NCI-H69 (cell line): ENCODE measurements at regions not wholly inside any gene's neighbourhood (a gene's known extent, or its start where the extent isn't known, plus 50 kb on each side); places are given as distances from the start of the nearest gene placed in this dataset.
"Not testable (repeated sequence)": the region's sequence is repeated elsewhere in the genome, so short reads cannot be mapped to it uniquely, and the experiment has no call there.

Source experiments
- DNase-seq: peaks from one replicate; lab custom pipeline; 2025; lab: John Stamatoyannopoulos, UW

- no peak for DNase-seq
Measured at GRCh38 chr9:38255599-38255998, 136.9 kb upstream of the ALDH1B1 start.

DNA sequence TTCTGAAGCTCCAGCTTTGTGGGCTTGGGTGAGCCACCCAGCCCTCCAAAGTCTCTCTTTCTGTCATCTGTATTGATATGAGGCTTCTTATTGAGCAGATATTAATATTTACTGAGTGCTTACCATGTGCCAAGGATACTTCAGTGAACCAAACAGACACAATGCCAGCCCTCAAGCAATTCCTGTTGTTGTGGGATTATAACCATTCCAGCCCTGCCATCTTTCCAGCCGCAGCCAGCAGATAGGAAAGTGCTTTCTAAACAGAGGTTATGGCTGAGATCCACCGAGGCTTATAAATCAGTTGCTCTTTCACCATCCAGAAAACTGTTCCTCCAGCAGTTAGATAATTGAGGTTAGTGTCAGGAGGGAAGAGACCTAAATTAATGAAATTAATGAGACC, 137.7 kb upstream of the ALDH1B1 start:
- DNase-seq = no peak

DNA sequence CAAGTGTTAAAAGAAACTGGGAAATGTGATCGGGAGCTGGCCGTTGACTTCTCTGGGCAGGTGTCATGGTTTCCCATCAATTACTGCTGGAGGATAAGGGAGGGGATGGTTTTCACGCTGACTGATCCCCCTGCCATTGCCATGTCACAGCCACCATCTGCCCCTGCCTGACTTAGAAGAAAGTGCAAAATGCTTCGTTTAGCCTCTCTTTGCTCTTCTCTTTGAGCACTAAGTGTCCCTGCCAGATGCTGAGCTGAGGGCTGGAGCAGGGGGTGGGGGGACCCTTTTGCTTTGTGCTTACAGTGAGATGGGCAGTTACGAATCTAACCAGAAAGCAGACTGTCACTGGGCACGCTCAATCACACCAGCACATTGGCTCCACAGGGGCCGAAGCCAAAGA, 138.4 kb upstream of the ALDH1B1 start:
- DNase-seq = peak; percentile 30

GRCh38 chr9:38253200-38253599, 139.3 kb upstream of the ALDH1B1 start:
- DNase-seq = no peak

DNA sequence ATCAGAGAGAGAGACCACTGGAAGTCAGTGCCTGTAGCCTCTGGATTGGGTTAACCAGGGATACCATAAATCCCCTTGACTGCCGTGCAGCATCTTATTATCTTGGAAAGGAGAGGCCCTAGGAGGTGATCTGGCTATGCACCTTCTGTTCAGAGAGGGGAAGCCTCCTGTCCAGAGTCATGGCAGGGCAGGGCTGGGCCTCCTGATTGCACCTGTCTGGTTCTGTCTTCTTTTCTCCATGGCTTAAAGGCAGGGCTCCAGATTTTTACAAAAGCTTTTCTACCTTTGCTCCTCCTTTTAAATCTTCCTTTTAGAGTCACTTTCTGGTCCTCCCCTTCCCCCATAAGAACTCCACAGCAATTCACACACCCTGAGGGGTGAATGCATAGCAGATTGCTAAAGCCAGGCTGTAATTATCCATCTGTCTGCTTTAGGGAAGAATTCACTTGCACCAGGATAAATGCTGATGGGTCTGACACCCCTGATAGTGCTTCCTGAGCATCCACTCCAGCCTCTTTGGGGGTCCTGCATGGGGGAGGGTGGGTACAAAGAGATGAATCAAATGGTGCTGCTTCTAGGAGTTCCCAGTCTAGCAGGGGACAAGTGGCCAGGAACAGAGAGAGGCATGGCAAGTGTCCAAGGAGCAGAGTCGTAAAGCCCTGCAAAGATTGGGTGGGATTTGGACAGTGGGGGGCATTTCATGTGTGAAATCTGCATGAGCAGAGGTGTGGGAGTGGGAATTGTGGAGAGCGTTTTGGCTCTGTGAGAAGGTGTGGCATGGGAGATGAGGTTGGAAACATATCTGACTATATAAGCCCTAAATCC, 141.3 kb upstream of the ALDH1B1 start:
- DNase-seq = peak; percentile 98

- DNase-seq = no peak
Measured at GRCh38 chr9:38250279-38251035, 142.0 kb upstream of the ALDH1B1 start.

DNA sequence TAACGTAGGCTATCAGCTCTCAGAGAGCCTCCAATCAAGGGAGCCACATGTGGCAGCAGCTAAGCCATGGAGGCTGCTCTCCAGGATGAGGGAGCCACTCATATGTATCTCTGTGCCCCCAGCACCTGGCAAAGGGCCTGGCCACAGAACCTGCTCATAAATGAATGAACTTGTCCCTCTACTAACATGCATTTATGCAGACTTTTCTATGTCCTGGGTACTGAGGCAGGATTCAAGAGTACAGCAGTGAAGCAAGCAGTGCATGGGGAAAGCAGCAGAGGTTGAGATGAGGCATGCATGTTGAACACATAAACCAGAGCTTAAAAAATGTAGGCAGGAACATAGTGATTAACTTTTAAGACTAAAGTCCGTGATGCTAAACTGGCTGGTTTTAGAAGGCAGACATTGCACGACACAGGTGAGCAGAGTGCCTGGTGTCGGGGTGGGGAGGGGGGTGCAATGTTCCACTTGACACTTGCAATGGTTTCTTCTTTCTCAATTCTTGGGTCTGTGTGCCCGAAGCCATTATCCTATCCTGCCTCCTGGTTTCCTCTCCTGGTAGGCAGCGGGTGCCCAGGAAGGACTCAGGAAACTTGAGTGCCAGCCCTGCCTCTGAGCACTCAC, 142.8 kb upstream of the ALDH1B1 start:
- peak; percentile 29 for DNase-seq

GRCh38 chr9:38249049-38249448, 143.5 kb upstream of the ALDH1B1 start:
- no peak for DNase-seq

DNA sequence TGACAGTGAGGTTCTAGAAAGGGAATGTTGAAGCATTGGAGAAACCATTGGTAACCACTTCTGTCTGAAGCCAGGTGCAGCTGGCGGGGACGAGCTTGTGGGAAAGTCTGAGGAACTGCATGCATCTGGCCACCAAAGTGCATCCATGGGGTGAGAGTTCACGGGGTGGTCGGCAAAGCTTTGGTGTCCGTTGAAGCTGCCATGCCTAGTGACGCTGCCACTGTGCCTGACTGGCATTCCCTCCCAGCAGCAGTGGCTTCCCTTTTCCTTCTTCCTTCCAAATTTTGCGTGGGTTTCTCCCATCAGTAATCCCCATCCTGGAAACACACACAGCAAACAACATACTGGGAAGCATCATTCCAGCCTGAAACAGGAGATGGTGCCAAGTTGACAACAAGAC, 145.7 kb upstream of the ALDH1B1 start:
- no peak for DNase-seq

DNA sequence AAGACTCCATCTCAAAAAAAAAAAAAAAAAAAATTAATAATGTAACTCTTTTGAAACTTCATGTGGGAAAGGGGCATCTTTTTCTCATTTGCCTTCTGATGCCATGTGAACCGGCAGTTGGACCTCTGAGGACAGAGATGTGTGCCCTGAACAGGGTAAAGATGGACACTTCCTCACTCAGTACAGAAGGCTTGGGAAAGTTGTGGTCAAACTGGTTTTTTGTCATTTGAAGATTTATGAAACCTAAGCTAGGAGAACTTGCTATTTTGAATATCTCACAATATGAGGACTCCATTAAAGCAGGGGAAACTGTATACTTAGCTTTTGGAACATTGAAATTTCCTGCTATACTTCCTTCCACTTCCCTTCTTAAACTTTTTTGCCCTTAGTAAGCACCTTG, 147.5 kb upstream of the ALDH1B1 start:
- no peak for DNase-seq

DNA sequence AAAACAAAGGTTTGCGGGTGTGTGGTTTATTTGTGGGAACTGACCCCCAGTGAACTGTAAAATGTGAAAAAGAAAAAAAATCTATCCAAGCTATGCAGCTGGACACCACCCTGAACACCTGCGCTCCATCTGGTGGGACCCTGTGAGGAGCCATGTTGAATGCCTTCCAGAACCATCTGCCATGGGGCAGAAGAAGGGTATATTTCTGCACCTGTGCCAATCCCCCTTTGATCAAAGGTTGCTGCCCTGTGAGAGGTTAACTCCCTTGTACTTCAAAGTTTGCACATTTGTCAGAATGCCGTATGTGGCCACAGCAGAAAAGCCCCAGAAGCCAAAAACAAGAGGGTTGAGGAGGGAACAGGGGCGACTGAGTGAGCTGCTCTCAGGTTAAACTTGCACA, 148.5 kb upstream of the ALDH1B1 start:
- peak; percentile 52 for DNase-seq

GRCh38 chr9:38242151-38242550, 150.4 kb upstream of the ALDH1B1 start:
- DNase-seq = not testable (repeated sequence)

GRCh38 chr9:38240051-38240450, 152.5 kb upstream of the ALDH1B1 start:
- no peak for DNase-seq

DNA sequence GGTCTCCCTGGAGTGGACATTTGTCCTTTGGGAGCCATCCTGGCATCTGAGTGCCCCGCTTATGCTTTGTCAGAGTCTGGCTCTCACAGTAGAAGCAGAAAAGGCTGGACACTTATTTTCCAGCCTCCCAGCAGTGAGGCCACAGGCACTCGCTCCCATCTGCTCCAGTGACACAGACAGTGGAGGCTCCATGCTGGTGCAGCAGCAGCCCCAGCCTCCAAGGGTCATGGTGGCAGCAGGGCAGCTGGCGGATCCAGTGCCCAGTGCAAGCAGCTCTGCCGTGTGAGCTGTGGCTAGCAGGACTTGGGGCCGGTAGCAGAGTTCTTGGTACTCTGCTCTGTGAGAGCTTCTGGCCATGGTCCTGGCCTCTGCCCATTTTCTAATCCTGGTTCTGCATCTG, 157.3 kb upstream of the ALDH1B1 start:
- DNase-seq = peak; percentile 56

DNA sequence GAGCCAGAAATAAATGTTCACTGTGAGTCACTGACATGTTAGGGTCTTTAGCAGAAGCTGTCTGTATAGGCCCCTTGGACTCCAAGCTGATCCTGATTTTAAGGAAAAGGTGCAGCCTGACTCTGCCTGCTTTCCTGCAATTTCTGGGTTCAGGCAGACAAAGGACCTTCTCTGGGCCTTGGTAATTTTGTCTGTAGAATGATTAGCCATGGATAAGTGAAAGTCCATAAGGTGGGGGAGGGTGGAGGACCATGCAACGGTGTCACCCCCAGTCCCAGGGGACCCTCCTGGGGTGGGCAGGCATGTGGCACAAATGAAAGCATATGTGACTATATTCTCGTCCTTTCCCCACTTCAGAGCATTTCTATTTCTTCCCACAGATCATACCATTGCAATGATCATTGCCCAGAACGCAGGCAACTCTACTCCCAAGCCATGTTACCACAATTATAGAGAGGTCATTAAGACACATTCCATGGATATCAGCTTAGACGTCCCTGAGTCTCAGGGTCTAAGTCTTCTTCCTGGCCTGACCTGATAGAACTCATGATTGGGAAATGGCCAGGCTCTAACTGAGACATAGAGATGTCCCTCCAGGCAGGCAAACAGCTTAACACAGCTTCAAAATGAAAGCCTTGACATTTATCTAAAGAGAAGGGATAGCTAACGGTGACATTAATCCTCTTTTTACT, 157.9 kb upstream of the ALDH1B1 start:
- DNase-seq = no peak

DNA sequence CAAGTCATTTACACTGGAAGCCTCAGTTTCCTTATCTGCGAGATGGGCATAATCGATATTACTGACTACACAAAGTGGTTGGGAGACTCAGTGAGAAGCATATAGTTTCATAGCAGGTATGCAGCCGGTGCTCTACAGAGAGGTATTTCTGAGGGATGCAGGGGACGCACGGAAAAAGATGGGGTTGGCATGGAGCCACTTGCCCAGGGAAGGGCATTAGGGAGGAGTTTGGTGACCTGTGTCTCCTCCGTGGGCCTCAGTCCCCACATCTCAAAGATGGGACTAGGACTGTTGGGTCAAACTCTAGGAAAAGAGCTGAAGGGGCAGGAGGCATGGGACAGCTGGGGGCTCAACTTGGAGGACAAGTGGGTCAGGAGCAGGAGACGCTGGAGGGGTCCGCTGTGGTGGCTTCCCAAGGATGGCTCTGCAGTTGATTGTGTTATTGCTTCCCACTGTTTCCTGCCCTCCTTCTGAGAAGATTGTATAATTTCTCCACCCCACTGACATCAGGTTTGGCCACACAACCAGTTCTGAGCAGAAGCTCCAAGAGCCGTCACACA, 158.6 kb upstream of the ALDH1B1 start:
- no peak for DNase-seq

DNA sequence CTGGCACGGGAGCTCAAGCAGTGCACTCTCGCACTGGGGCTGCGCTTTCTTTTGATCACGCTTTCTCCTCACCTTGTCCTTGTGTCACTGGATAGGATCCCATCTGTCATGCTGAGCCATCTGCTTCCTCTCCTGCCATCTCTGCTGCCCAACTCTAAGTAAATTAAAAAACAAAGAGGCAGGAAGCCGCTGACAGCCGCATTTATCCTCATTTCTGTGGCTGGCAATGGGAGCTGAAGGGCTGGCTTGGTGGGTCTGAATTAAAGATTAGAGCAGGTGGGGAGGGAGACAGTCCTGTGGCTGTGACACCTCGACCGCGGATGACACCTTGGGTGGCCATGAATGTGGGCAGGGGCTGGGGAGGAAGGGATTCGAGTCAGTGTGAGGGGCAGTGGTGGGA, 159.2 kb upstream of the ALDH1B1 start:
- peak; percentile 93 for DNase-seq

- peak; percentile 68 for DNase-seq
Measured at GRCh38 chr9:38232895-38233294, 159.6 kb upstream of the ALDH1B1 start.

GRCh38 chr9:38229504-38230155, 160.6 kb upstream of the SHB start:
- DNase-seq = no peak

GRCh38 chr9:38229104-38229500, 160.1 kb upstream of the SHB start:
- DNase-seq = peak; percentile 50

GRCh38 chr9:38228331-38229103, 159.5 kb upstream of the SHB start:
- peak; percentile 84 for DNase-seq
